ENCODE measurements at regions not wholly inside any gene's neighbourhood (a gene's known extent, or its start where the extent isn't known, plus 50 kb on each side); places are given as distances from the start of the nearest gene placed in this dataset.

DNA sequence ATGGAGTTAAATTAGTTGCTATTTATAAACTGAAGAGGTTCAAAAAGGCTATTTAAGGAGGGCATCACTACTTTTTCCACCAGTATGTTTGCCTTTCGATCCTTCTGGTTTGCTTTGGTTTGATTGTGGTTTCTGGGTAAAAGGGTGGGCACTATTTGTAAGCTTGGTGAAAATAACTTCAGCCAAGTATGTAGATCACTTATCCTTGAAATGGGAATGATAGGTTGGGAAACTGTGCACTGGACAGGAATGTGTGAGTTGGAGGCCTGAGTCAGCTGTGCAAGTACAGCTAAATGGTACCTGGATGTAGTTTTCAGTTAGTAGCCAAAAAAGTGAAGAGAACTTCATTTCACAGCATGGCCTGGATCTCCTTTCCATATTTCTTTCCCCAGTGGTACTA is 466.2 kb downstream of the ENC1 start:
- no peaks in the 10 kb centered on the region for H3K9me3 ChIP-seq (replicated peaks; ENCODE audit: insufficient read depth, low read length)
- H3F3A ChIP-seq (ENCODE audit: insufficient read depth, low read length), result no peaks in the 10 kb centered on the region
- H3K36me3 ChIP-seq (replicated peaks; ENCODE audit: insufficient read depth, low read length), result no peaks in the 10 kb centered on the region
- no peaks in the 10 kb centered on the region for H3K79me2 ChIP-seq (ENCODE audit: low read length)
- no peaks in the 10 kb centered on the region for H3K27me3 ChIP-seq (replicated peaks; ENCODE audit: insufficient read depth, low read length)
- no peak overlapping the region for H3K4me2 ChIP-seq (ENCODE audit: low read depth, low read length)
- H4K20me1 ChIP-seq (ENCODE audit: insufficient read depth, low read length), result no peaks in the 10 kb centered on the region
- no peak overlapping the region for H3K27ac ChIP-seq (ENCODE audit: low read length)
- no peak for DNase-seq
- no peaks in the 10 kb centered on the region for H3K9me2 ChIP-seq (replicated peaks; ENCODE audit: insufficient read depth, low read length)
- H3K9ac ChIP-seq (ENCODE audit: low read length), result no peak overlapping the region
- H3K4me3 ChIP-seq (ENCODE audit: low read length), result no peak overlapping the region
- TF ChIP-seq, protein P1, sequence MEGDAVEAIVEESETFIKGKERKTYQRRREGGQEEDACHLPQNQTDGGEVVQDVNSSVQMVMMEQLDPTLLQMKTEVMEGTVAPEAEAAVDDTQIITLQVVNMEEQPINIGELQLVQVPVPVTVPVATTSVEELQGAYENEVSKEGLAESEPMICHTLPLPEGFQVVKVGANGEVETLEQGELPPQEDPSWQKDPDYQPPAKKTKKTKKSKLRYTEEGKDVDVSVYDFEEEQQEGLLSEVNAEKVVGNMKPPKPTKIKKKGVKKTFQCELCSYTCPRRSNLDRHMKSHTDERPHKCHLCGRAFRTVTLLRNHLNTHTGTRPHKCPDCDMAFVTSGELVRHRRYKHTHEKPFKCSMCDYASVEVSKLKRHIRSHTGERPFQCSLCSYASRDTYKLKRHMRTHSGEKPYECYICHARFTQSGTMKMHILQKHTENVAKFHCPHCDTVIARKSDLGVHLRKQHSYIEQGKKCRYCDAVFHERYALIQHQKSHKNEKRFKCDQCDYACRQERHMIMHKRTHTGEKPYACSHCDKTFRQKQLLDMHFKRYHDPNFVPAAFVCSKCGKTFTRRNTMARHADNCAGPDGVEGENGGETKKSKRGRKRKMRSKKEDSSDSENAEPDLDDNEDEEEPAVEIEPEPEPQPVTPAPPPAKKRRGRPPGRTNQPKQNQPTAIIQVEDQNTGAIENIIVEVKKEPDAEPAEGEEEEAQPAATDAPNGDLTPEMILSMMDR (IDR thresholded peaks at IDR 0.05; ENCODE audit: low read length), result no peak
- TF ChIP-seq EZH2 (optimal IDR thresholded peaks at IDR 0.05; ENCODE audit: low read depth, low read length), result no peak
- TF ChIP-seq EZH2phosphoT487 (IDR thresholded peaks at IDR 0.05; ENCODE audit: low read length), result no peak
- H2AFZ ChIP-seq (ENCODE audit: low read length), result no peak overlapping the region
- no peaks in the 10 kb centered on the region for H3K4me1 ChIP-seq (ENCODE audit: low read length)

DNA sequence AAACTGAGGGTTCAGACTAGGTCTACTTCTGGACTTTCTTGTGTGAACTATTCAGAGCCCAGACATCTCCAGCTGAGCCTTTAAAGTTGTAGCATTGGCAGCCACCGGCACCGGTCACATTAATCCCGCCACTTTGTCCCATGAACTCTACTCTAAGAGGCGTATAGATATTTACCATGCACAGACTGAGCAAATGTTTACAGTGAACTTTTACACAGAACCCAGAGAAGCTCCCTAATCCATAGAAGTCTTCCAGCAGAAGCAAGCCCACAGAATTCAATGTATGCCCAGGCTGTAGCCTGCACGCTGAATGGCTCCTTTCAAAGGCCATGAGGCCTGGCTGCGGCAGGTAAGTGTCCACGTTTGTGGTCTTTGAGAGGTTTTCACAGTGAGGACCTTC is 466.9 kb downstream of the ENC1 start:
- no peaks in the 10 kb centered on the region for H3K9me2 ChIP-seq (replicated peaks; ENCODE audit: insufficient read depth, low read length)
- H3K4me3 ChIP-seq (ENCODE audit: low read length), result no peak overlapping the region
- no peaks in the 10 kb centered on the region for H4K20me1 ChIP-seq (ENCODE audit: insufficient read depth, low read length)
- no peaks in the 10 kb centered on the region for H3K79me2 ChIP-seq (ENCODE audit: low read length)
- no peak overlapping the region for H2AFZ ChIP-seq (ENCODE audit: low read length)
- no peaks in the 10 kb centered on the region for H3K4me1 ChIP-seq (ENCODE audit: low read length)
- no peak overlapping the region for H3K27ac ChIP-seq (ENCODE audit: low read length)
- H3K9ac ChIP-seq (ENCODE audit: low read length), result no peak overlapping the region
- TF ChIP-seq, protein P1 (IDR thresholded peaks at IDR 0.05; ENCODE audit: low read length), result no peak
- TF ChIP-seq EZH2phosphoT487 (IDR thresholded peaks at IDR 0.05; ENCODE audit: low read length), result no peak
- TF ChIP-seq EZH2 (optimal IDR thresholded peaks at IDR 0.05; ENCODE audit: low read depth, low read length), result no peak
- H3K27me3 ChIP-seq (replicated peaks; ENCODE audit: insufficient read depth, low read length), result no peaks in the 10 kb centered on the region
- DNase-seq, result no peak
- H3K36me3 ChIP-seq (replicated peaks; ENCODE audit: insufficient read depth, low read length), result no peaks in the 10 kb centered on the region
- H3K4me2 ChIP-seq (ENCODE audit: low read depth, low read length), result no peak overlapping the region
- H3F3A ChIP-seq (ENCODE audit: insufficient read depth, low read length), result no peaks in the 10 kb centered on the region
- no peaks in the 10 kb centered on the region for H3K9me3 ChIP-seq (replicated peaks; ENCODE audit: insufficient read depth, low read length)

DNA sequence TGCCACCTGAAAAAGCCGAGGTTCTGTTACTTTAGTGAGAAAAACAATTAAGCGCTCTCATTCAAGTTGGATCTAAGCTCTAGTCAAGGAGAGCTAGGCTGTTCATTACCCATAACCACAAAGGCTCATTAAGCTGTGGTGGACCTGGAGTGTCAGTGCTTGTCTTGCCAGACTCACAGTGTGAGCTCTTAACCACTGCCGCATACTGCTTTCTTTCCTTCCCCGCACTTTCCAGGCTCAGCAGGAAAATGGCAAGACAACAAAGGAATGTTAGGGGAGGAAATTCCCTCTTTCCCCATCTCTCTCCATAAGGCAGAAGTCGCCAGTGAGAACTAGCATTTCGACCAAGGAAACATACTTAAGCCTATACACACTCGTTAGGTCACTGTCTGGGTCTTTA is 467.3 kb downstream of the ENC1 start:
- Histone ChIP-seq H2AFZ (ENCODE audit: low read length) (no peak overlapping the region), H3K9me3 (replicated peaks; ENCODE audit: insufficient read depth, low read length) (no peaks in the 10 kb centered on the region), H4K20me1 (ENCODE audit: insufficient read depth, low read length) (no peaks in the 10 kb centered on the region), H3K4me2 (ENCODE audit: low read depth, low read length) (no peak overlapping the region), H3F3A (ENCODE audit: insufficient read depth, low read length) (no peaks in the 10 kb centered on the region), H3K4me1 (ENCODE audit: low read length) (no peaks in the 10 kb centered on the region), H3K9me2 (replicated peaks; ENCODE audit: insufficient read depth, low read length) (no peaks in the 10 kb centered on the region), H3K36me3 (replicated peaks; ENCODE audit: insufficient read depth, low read length) (no peaks in the 10 kb centered on the region), H3K4me3 (ENCODE audit: low read length) (no peak overlapping the region), H3K27me3 (replicated peaks; ENCODE audit: insufficient read depth, low read length) (no peaks in the 10 kb centered on the region), H3K27ac (ENCODE audit: low read length) (no peak overlapping the region), H3K9ac (ENCODE audit: low read length) (no peak overlapping the region), H3K79me2 (ENCODE audit: low read length) (no peaks in the 10 kb centered on the region)
- TF ChIP-seq EZH2 (optimal IDR thresholded peaks at IDR 0.05; ENCODE audit: low read depth, low read length) (no peak), EZH2phosphoT487 (IDR thresholded peaks at IDR 0.05; ENCODE audit: low read length) (no peak)
- TF ChIP-seq, protein P1 (IDR thresholded peaks at IDR 0.05; ENCODE audit: low read length), result no peak
- DNase-seq, result no peak
